Upper lobe of right lung (tissue), 1 donor: ENCODE measurements at regions not wholly inside any gene's neighbourhood (a gene's known extent, or its start where the extent isn't known, plus 50 kb on each side); places are given as distances from the start of the nearest gene placed in this dataset.

Source experiments
- ATAC-seq: fragments of 200-7000 bp; cut with Tn5 transposase; one replicate; pipeline ENCODE4 v1.9.1; 2020; ENCODE audit warnings: mild to moderate bottlenecking, moderate library complexity
- DNase-seq: peaks from one replicate; pipeline ENCODE4 v3.0.0-alpha.2; 2020
- H3K27ac ChIP-seq: fragments of 200-600 bp; one replicate; pipeline ENCODE4 v1.8.0; 2022
- H3K27me3 ChIP-seq: fragments of 200-600 bp; one replicate; pipeline ENCODE4 v1.8.0; 2022; ENCODE audit warnings: mild to moderate bottlenecking
- H3K36me3 ChIP-seq: fragments of 200-600 bp; one replicate; pipeline ENCODE4 v1.8.0; 2022
- H3K4me1 ChIP-seq: fragments of 200-600 bp; one replicate; pipeline ENCODE4 v1.8.0; 2022
- H3K4me3 ChIP-seq: fragments of 200-600 bp; one replicate; pipeline ENCODE4 v1.8.0; 2022; ENCODE audit warnings: mild to moderate bottlenecking
- H3K9me3 ChIP-seq: fragments of 200-600 bp; one replicate; pipeline ENCODE4 v1.8.0; 2022
- CTCF ChIP-seq: fragments of 200-600 bp; IDR thresholded peaks from one replicate; pipeline ENCODE4 v1.8.0; 2022; ENCODE audit warnings: antibody characterized with exemption
- intact Hi-C: fragments of 100-400 bp; cut with DNase I; formaldehyde crosslinking; loops from one replicate; pipeline ENCODE4 v1.11.0; 2022
- donor health status: DM: no; HTN: yes; CAD: no; lungs with severe emphysema.

GRCh38 chr1:70627910-70628309, 216.8 kb downstream of the CTH start:
- Histone ChIP-seq H3K4me3 (no peak overlapping the region), H3K27ac (no peak overlapping the region), H3K4me1 (no peaks in the 10 kb centered on the region), H3K36me3 (no peaks in the 10 kb centered on the region), H3K27me3 (no peaks in the 10 kb centered on the region), H3K9me3 (no peaks in the 10 kb centered on the region)
- intact Hi-C loops, result no loop called here
- no peak for DNase-seq
- peak; percentile 74 for ATAC-seq
- no peak for TF ChIP-seq CTCF

DNA sequence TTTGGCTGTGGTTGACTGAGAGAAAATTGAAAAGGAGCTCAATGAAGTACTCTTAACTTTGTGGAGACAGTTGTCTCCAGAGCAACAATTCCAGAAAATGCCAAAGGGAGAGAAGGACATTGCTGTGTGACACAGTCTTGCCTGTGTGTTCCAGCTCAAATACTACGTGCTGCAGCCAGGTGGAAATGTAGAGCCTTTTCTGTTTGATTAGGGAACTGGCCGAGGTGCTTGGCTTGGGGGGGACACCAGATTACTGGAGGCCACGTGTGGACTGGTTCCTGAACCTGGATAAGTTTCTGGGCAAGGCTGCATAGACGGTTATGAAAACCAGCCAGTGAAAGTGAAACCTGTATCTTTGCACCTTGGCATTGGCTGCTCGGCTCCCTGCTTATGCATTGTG, 217.9 kb downstream of the CTH start:
- Histone ChIP-seq H3K27ac (no peak overlapping the region), H3K27me3 (no peaks in the 10 kb centered on the region), H3K4me3 (no peak overlapping the region), H3K9me3 (no peaks in the 10 kb centered on the region), H3K36me3 (no peaks in the 10 kb centered on the region), H3K4me1 (no peaks in the 10 kb centered on the region)
- ATAC-seq (no peak), DNase-seq (no peak)
- intact Hi-C loops, result no loop called here
- no peak for TF ChIP-seq CTCF

- TF ChIP-seq CTCF, result no peak
- intact Hi-C loops, result no loop called here
These were observed 221.9 kb downstream of the CTH start for GRCh38 chr1:70633004-70633403.

DNA sequence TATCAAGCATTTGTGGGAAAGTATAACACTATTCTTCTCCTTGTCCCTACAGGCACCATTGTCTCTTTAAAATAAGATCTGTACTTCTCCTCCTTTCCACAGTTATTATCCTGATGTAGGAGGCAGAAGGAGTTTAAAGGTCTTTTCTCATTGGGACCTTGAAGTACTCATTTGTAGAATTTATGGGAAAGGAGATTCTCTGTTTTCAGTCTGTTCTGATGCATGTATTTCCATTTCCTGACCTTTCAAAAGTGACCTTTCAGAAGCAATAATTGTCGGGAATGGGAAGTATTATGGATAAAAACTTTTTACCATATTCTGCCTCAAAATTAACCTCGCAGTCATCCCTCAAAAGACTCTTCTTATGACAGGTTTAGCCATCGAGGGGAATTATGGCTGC, 224.8 kb downstream of the CTH start:
- no peaks in the 10 kb centered on the region for H3K4me1 ChIP-seq
- no peaks in the 10 kb centered on the region for H3K36me3 ChIP-seq

More at GRCh38 chr1:70633004-70633403, 221.9 kb downstream of the CTH start:
- no peak for ATAC-seq
- Histone ChIP-seq H3K9me3 (no peaks in the 10 kb centered on the region), H3K4me3 (no peak overlapping the region), H3K27ac (no peak overlapping the region), H3K4me1 (no peaks in the 10 kb centered on the region), H3K36me3 (no peaks in the 10 kb centered on the region), H3K27me3 (no peaks in the 10 kb centered on the region)
- no peak for DNase-seq

GRCh38 chr1:70641868-70642267, 230.8 kb downstream of the CTH start:
- Histone ChIP-seq H3K9me3 (no peaks in the 10 kb centered on the region), H3K36me3 (no peaks in the 10 kb centered on the region), H3K27me3 (no peaks in the 10 kb centered on the region), H3K27ac (no peak overlapping the region), H3K4me1 (no peaks in the 10 kb centered on the region), H3K4me3 (no peak overlapping the region)
- DNase-seq, result no peak
- ATAC-seq, result no peak
- intact Hi-C loops, result no loop called here
- TF ChIP-seq CTCF, result no peak

More for the DNA sequence above, 224.8 kb downstream of the CTH start:
- H3K27ac ChIP-seq, result no peak overlapping the region
- no peak for ATAC-seq
- intact Hi-C loops, result no loop called here
- TF ChIP-seq CTCF, result no peak
- DNase-seq, result no peak
- no peak overlapping the region for H3K4me3 ChIP-seq
- no peaks in the 10 kb centered on the region for H3K27me3 ChIP-seq
- H3K9me3 ChIP-seq, result no peaks in the 10 kb centered on the region

GRCh38 chr1:70656361-70656760, 245.3 kb downstream of the CTH start:
- H3K27me3 ChIP-seq, result no peaks in the 10 kb centered on the region
- H3K4me1 ChIP-seq, result no peaks in the 10 kb centered on the region
- TF ChIP-seq CTCF, result no peak
- no peaks in the 10 kb centered on the region for H3K9me3 ChIP-seq
- DNase-seq (no peak), ATAC-seq (no peak)
- no peak overlapping the region for H3K4me3 ChIP-seq
- intact Hi-C loops, result no loop called here
- H3K27ac ChIP-seq, result no peak overlapping the region
- no peaks in the 10 kb centered on the region for H3K36me3 ChIP-seq
